HEK293 (cell line): ENCODE measurements at regions not wholly inside any gene's neighbourhood (a gene's known extent, or its start where the extent isn't known, plus 50 kb on each side); places are given as distances from the start of the nearest gene placed in this dataset.
"Not testable (repeated sequence)": the region's sequence is repeated elsewhere in the genome, so short reads cannot be mapped to it uniquely, and the experiment has no call there.

Experiments used
- CTCF ChIA-PET: fragments of 350-600 bp; formaldehyde crosslinking; extraction: SDS; loops from one replicate; lab custom pipeline; 2021; ENCODE audit warnings: antibody characterized with exemption; lab: Yijun Ruan, JAX
- POLR2A ChIA-PET: fragments of 300-600 bp; formaldehyde crosslinking; extraction: SDS; loops from one replicate; lab custom pipeline; 2020; ENCODE audit warnings: antibody characterized with exemption, inconsistent platforms; lab: Yijun Ruan, JAX
- H3K27ac ChIP-seq: fragments of 200-500 bp; sonication (Bioruptor generic); 2 replicates; pipeline ENCODE4 v1.5.1; 2014; ENCODE audit warnings: low read depth, low read length, control low read depth, inconsistent platforms; ENCODE audit errors: extremely low read depth
- H3K36me3 ChIP-seq, 2 experiments: fragments of 200-500 bp in 1 of 2; sonication (Bioruptor generic) in 1 of 2; 1 replicate in 1 of 2; 2 replicates in 1 of 2; pipeline ENCODE4 v1.5.1; 2014 to 2017; ENCODE audit warnings: inconsistent platforms in 2 of 2, low read length in 2 of 2; ENCODE audit not compliant: control insufficient read depth in 2 of 2, insufficient read depth in 1 of 2
- H3K4me1 ChIP-seq: fragments of 200-500 bp; sonication (Bioruptor generic); 2 replicates; pipeline ENCODE4 v1.5.1; 2014; ENCODE audit warnings: mild to moderate bottlenecking, low read length, inconsistent platforms; ENCODE audit not compliant: control insufficient read depth, insufficient read depth
- H3K4me3 ChIP-seq: 2 replicates; pipeline ENCODE4 v1.5.1; 2011; ENCODE audit warnings: low read depth, mild to moderate bottlenecking, control low read depth, low read length, moderate library complexity
- H3K9me3 ChIP-seq: fragments of 200-500 bp; sonication (Bioruptor generic); 2 replicates; pipeline ENCODE4 v1.5.1; 2014; ENCODE audit warnings: low read depth, low read length, inconsistent platforms; ENCODE audit not compliant: control insufficient read depth, insufficient read depth
- ATF2 ChIP-seq: fragments of 450-650 bp; formaldehyde crosslinking; IDR thresholded peaks from 2 replicates; pipeline ENCODE4 v1.5.1; 2016; ENCODE audit warnings: missing biosample characterization, missing genetic modification characterization, low read depth
- HOXD13 ChIP-seq: sonication (generic); formaldehyde crosslinking; IDR thresholded peaks from 2 replicates; pipeline ENCODE4 v1.8.0; 2022; ENCODE audit warnings: missing genetic modification reagents, borderline replicate concordance
- MYNN ChIP-seq: fragments of 450-650 bp; formaldehyde crosslinking; IDR thresholded peaks from 2 replicates; pipeline ENCODE4 v1.5.1; 2016; ENCODE audit warnings: missing biosample characterization, missing genetic modification characterization, borderline replicate concordance
- TRIM28 ChIP-seq: IDR thresholded peaks from 2 replicates; pipeline ENCODE4 v1.6.1; 2011; ENCODE audit warnings: low read length, control low read depth, borderline replicate concordance
- WT1 ChIP-seq: fragments of 450-650 bp; formaldehyde crosslinking; IDR thresholded peaks from 2 replicates; pipeline ENCODE4 v1.5.1; 2016; ENCODE audit warnings: missing biosample characterization, missing genetic modification characterization
- ZFHX2 ChIP-seq: fragments of 450-650 bp; formaldehyde crosslinking; conservative IDR thresholded peaks from 2 replicates; pipeline ENCODE4 v1.5.1; 2016; ENCODE audit warnings: missing biosample characterization, missing genetic modification characterization
- ZIC2 ChIP-seq: fragments of 450-650 bp; formaldehyde crosslinking; IDR thresholded peaks from 2 replicates; pipeline ENCODE4 v1.5.1; 2016; ENCODE audit warnings: missing biosample characterization, missing genetic modification characterization
- ZNF112 ChIP-seq: fragments of 450-650 bp; formaldehyde crosslinking; IDR thresholded peaks from 2 replicates; pipeline ENCODE4 v1.5.0; 2017; ENCODE audit warnings: missing biosample characterization, missing genetic modification characterization
- ZNF16 ChIP-seq: fragments of 450-650 bp; formaldehyde crosslinking; IDR thresholded peaks from 2 replicates; pipeline ENCODE4 v1.5.1; 2016; ENCODE audit warnings: low read depth, missing biosample characterization, missing genetic modification characterization
- ZNF274 ChIP-seq, 2 experiments: fragments of 200-500 bp in 1 of 2; fragments of 450-650 bp in 1 of 2; sonication (Bioruptor generic) in 1 of 2; formaldehyde crosslinking in 1 of 2; IDR thresholded peaks; 2 replicates each; pipeline versions ENCODE4 v1.5.1 to v1.6.1; 2014 to 2016; ENCODE audit warnings: borderline replicate concordance in 1 of 2, inconsistent platforms in 1 of 2, low read length in 1 of 2, missing biosample characterization in 1 of 2, missing genetic modification characterization in 1 of 2
- ZNF324 ChIP-seq: fragments of 450-650 bp; formaldehyde crosslinking; IDR thresholded peaks from 2 replicates; pipeline ENCODE4 v1.5.1; 2016; ENCODE audit warnings: missing biosample characterization, missing genetic modification characterization
- ZNF362 ChIP-seq: fragments of 450-650 bp; formaldehyde crosslinking; IDR thresholded peaks from 2 replicates; pipeline ENCODE4 v1.5.1; 2016; ENCODE audit warnings: missing biosample characterization, missing genetic modification characterization
- ZNF510 ChIP-seq: fragments of 450-650 bp; formaldehyde crosslinking; IDR thresholded peaks from 2 replicates; pipeline ENCODE4 v1.5.1; 2018; ENCODE audit warnings: mild to moderate bottlenecking, missing genetic modification characterization, missing biosample characterization; ENCODE audit not compliant: insufficient replicate concordance
- ZNF623 ChIP-seq: fragments of 450-650 bp; formaldehyde crosslinking; IDR thresholded peaks from 2 replicates; pipeline ENCODE4 v1.5.1; 2016; ENCODE audit warnings: missing biosample characterization, missing genetic modification characterization
- ZNF654 ChIP-seq: fragments of 450-650 bp; formaldehyde crosslinking; IDR thresholded peaks from 2 replicates; pipeline ENCODE4 v1.5.1; 2016; ENCODE audit warnings: low read depth, missing biosample characterization, missing genetic modification characterization
- ZNF664 ChIP-seq: fragments of 450-650 bp; formaldehyde crosslinking; IDR thresholded peaks from 2 replicates; pipeline ENCODE4 v1.5.1; 2016; ENCODE audit warnings: missing biosample characterization, missing genetic modification characterization
- ZNF777 ChIP-seq: fragments of 450-650 bp; formaldehyde crosslinking; IDR thresholded peaks from 2 replicates; pipeline ENCODE4 v1.5.1; 2017; ENCODE audit warnings: missing biosample characterization, missing genetic modification characterization, borderline replicate concordance
- ZNF791 ChIP-seq: fragments of 450-650 bp; formaldehyde crosslinking; IDR thresholded peaks from 2 replicates; pipeline ENCODE4 v1.5.1; 2016; ENCODE audit warnings: missing biosample characterization, missing genetic modification characterization
- ZSCAN16 ChIP-seq: fragments of 450-650 bp; formaldehyde crosslinking; IDR thresholded peaks from 2 replicates; pipeline ENCODE4 v1.5.1; 2016; ENCODE audit warnings: missing biosample characterization, missing genetic modification characterization

DNA sequence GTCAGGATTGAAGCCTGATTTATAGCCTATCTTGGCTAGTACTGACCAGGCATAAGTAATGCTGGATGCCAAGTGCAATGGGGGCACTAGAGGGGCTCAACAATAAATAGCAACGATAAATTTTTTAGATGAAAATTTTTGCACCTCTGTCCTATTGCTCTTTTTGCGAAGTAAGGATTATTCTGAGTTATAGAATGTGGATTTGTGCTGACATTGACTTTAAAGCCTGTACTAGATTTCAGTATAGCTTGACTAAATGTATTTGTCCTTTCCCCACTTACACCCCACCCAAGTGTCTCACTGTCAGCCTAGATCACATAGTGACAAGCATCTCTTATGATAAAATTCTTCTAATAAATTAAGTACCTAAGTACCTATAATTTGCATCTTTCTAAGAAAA lies 757.0 kb downstream of the GRIK2 start:
- H3K4me3 ChIP-seq, result no peak overlapping the region
- no peaks in the 10 kb centered on the region for H3K9me3 ChIP-seq
- TF ChIP-seq ATF2 (tag by site-specific recombination), result no peak
- TF ChIP-seq ZNF112 (tag by site-specific recombination), result no peak
- no peak for TF ChIP-seq WT1 (tag by site-specific recombination)
- no peak overlapping the region for H3K27ac ChIP-seq
- no peaks in the 10 kb centered on the region for H3K4me1 ChIP-seq
- ChIA-PET CTCF (no interaction called here), POLR2A (no interaction called here)
- H3K36me3 ChIP-seq, result no peaks in the 10 kb centered on the region

GRCh38 chr6:102154176-102154575 lies 760.7 kb downstream of the GRIK2 start:
- ChIA-PET POLR2A (no interaction called here), CTCF (no interaction called here)
- H3K36me3 ChIP-seq, result no peaks in the 10 kb centered on the region
- no peak overlapping the region for H3K4me3 ChIP-seq
- H3K27ac ChIP-seq, result no peak overlapping the region
- TF ChIP-seq ZNF274 (IDR thresholded peaks at IDR 0.05; ENCODE audit: low read length) (no peak), ZNF274 (tag by site-specific recombination; IDR thresholded peaks at IDR 0.05; ENCODE audit: borderline replicate concordance) (no peak), ZNF324 (no peak)
- H3K4me1 ChIP-seq, result no peaks in the 10 kb centered on the region
- H3K9me3 ChIP-seq, result no peaks in the 10 kb centered on the region

DNA sequence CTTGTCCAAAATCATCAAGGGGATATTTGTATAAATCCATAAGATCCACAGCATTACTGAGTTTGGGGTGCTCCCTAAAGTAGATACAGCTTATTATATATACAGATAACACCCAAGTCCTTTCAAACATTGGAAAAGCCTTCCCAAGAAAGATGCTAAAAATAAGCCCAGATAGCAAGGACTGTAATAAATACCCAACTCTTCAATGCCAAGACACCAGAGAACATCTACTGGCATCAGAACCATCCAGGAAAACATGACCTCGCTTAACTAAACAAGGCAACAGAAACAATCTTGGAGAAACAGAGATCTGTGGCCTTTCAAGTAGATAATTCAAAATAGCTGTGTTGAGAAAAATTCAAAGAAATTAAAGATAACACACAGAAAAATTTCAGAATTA lies 761.4 kb downstream of the GRIK2 start:
- no peak overlapping the region for H3K27ac ChIP-seq
- TF ChIP-seq ZNF16 (no peak), ZNF112 (tag by site-specific recombination) (no peak), ZSCAN16 (tag by site-specific recombination) (no peak), ZNF510 (tag by site-specific recombination) (no peak), ZNF791 (tag by site-specific recombination) (no peak), ZIC2 (tag by site-specific recombination) (no peak), ZNF777 (tag by site-specific recombination) (no peak), ZNF362 (tag by site-specific recombination) (no peak)
- TF ChIP-seq, all 188 proteins: peak for 0
- no peak overlapping the region for H3K4me3 ChIP-seq
- H3K36me3 ChIP-seq, result no peaks in the 10 kb centered on the region
- ChIA-PET POLR2A (no interaction called here), CTCF (interaction anchor here (0.6 kb wide), 1 partner anchor 1711 kb away, joined by 3 read pairs; no protein-coding TSS in a partner anchor)
- no peaks in the 10 kb centered on the region for H3K4me1 ChIP-seq
- no peaks in the 10 kb centered on the region for H3K9me3 ChIP-seq

DNA sequence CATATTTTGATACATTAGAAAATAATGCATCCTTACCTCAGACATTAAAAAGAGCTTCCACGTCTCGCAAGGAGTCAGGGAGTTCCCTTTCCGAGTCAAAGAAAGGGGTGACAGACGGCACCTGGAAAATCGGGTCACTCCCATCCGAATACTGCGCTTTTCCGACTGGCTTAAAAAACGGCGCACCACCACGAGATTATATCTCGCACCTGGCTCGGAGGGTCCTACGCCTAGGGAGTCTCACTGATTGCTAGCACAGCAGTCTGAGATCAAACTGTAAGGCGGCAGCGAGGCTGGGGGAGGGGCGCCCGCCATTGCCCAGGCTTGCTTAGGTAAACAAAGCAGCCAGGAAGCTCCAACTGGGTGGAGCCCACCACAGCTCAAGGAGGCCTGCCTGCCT lies 776.3 kb downstream of the GRIK2 start:
- H3K4me1 ChIP-seq, H3K9me3 ChIP-seq, POLR2A ChIA-PET, H3K27ac ChIP-seq, H3K36me3 ChIP-seq: not testable (repeated sequence)
- CTCF ChIA-PET, result interaction anchor here (0.6 kb wide), 1 partner anchor 188 kb away, joined by 3 read pairs; no protein-coding TSS in a partner anchor
- H3K4me3 ChIP-seq, result peak overlapping the region; percentile 28

- no peak overlapping the region for H3K27ac ChIP-seq
- H3K9me3 ChIP-seq, result no peaks in the 10 kb centered on the region
- POLR2A ChIA-PET, result no interaction called here
- CTCF ChIA-PET, result no interaction called here
- no peaks in the 10 kb centered on the region for H3K36me3 ChIP-seq
- H3K4me1 ChIP-seq, result no peaks in the 10 kb centered on the region
- H3K4me3 ChIP-seq, result no peak overlapping the region
- no peak for TF ChIP-seq HOXD13 (CRISPR knock-in tag)
- no peak for TF ChIP-seq ZIC2 (tag by site-specific recombination)
- TF ChIP-seq ZNF777 (tag by site-specific recombination), result no peak
- no peak for TF ChIP-seq TRIM28
- TF ChIP-seq ZNF623, result no peak
- no peak for TF ChIP-seq ZNF664 (tag by site-specific recombination)
- no peak for TF ChIP-seq MYNN (tag by site-specific recombination)
- TF ChIP-seq ZNF654 (tag by site-specific recombination), result no peak
- no peak for TF ChIP-seq ZNF791 (tag by site-specific recombination)
- TF ChIP-seq ZNF324, result no peak
- TF ChIP-seq ZFHX2, result no peak
Observed at GRCh38 chr6:102187186-102187585, 793.7 kb downstream of the GRIK2 start.
